Sigmoid colon (tissue), 4 donors: ENCODE measurements at regions not wholly inside any gene's neighbourhood (a gene's known extent, or its start where the extent isn't known, plus 50 kb on each side); places are given as distances from the start of the nearest gene placed in this dataset.

Source experiments
- EP300 ChIP-seq, 4 donors: sonication (generic); formaldehyde crosslinking; IDR thresholded peaks; one replicate each; pipeline ENCODE4 v1.6.1; 2017; ENCODE audit warnings: antibody characterized with exemption in 4 of 4
- POLR2A ChIP-seq, 2 donors: fragments of 450-650 bp; IDR thresholded peaks; one replicate each; pipeline ENCODE4 v1.6.1; 2016; ENCODE audit warnings: antibody characterized with exemption in 2 of 2, mild to moderate bottlenecking in 2 of 2, moderate library complexity in 2 of 2
- POLR2AphosphoS5 ChIP-seq, 4 donors: sonication (generic); formaldehyde crosslinking; IDR thresholded peaks; one replicate each; pipeline ENCODE4 v1.6.1; 2017; ENCODE audit warnings: antibody characterized with exemption in 4 of 4
- TF ChIP-seq, protein P1 (sequence below), 4 experiments: fragments of 450-650 bp in 3 of 4; fragments of 200-600 bp in 1 of 4; IDR thresholded peaks; one replicate each; pipeline ENCODE4 v1.5.1; 2016 to 2019; ENCODE audit warnings: antibody characterized with exemption in 4 of 4, mild to moderate bottlenecking in 3 of 4, moderate library complexity in 2 of 4

DNA sequence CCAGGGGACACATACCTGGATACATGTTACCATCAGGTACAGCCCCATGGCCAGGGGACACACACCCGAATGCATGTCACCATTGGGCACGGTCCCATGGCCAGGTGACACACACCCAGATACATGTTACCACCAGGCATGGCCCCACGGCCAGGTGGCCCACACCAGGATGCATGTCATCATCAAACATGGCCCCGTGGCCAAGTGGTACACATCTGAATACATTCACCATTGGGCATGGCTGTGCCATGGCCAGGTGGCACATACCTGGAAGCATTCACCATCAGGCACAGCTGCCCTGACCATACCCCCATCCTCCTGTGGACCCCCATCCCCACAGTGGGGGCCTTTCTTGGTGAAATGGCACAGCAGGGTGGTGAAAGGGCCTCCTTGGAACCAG is 97.6 kb downstream of the RBFOX3 start:
- TF ChIP-seq, protein P1, sequence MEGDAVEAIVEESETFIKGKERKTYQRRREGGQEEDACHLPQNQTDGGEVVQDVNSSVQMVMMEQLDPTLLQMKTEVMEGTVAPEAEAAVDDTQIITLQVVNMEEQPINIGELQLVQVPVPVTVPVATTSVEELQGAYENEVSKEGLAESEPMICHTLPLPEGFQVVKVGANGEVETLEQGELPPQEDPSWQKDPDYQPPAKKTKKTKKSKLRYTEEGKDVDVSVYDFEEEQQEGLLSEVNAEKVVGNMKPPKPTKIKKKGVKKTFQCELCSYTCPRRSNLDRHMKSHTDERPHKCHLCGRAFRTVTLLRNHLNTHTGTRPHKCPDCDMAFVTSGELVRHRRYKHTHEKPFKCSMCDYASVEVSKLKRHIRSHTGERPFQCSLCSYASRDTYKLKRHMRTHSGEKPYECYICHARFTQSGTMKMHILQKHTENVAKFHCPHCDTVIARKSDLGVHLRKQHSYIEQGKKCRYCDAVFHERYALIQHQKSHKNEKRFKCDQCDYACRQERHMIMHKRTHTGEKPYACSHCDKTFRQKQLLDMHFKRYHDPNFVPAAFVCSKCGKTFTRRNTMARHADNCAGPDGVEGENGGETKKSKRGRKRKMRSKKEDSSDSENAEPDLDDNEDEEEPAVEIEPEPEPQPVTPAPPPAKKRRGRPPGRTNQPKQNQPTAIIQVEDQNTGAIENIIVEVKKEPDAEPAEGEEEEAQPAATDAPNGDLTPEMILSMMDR (IDR thresholded peaks at IDR 0.05): no peak
- TF ChIP-seq POLR2A (IDR thresholded peaks at IDR 0.05) (no peak), POLR2AphosphoS5 (IDR thresholded peaks at IDR 0.05) (no peak), EP300 (IDR thresholded peaks at IDR 0.05) (no peak)
